Karpas-422 (cell line): ENCODE measurements at regions not wholly inside any gene's neighbourhood (a gene's known extent, or its start where the extent isn't known, plus 50 kb on each side); places are given as distances from the start of the nearest gene placed in this dataset.

Experiments
- DNase-seq: peaks from one replicate; pipeline ENCODE4 v3.0.0-alpha.2; 2015
- H2AFZ ChIP-seq: fragments of 200-600 bp; sonication (generic); 2 replicates; pipeline ENCODE4 v1.6.1; 2014; ENCODE audit warnings: antibody characterized with exemption, low read length, mixed read lengths
- H3K27ac ChIP-seq: fragments of 200-600 bp; sonication (generic); 2 replicates; pipeline ENCODE4 v1.5.1; 2014; ENCODE audit warnings: mild to moderate bottlenecking, low read length, moderate library complexity
- H3K27me3 ChIP-seq: fragments of 200-600 bp; sonication (generic); 2 replicates; pipeline ENCODE4 v1.6.1; 2014; ENCODE audit warnings: low read length, mixed read lengths
- H3K36me3 ChIP-seq: fragments of 200-600 bp; sonication (generic); 2 replicates; pipeline ENCODE4 v1.6.1; 2014; ENCODE audit warnings: low read length, mixed read lengths; ENCODE audit not compliant: insufficient read depth
- H3K4me1 ChIP-seq: fragments of 200-600 bp; sonication (generic); 2 replicates; pipeline ENCODE4 v1.6.1; 2014; ENCODE audit warnings: mild to moderate bottlenecking, low read length, mixed read lengths
- H3K4me2 ChIP-seq: fragments of 200-600 bp; sonication (generic); 2 replicates; pipeline ENCODE4 v1.6.1; 2014; ENCODE audit warnings: low read length, low read depth, mild to moderate bottlenecking; ENCODE audit not compliant: poor library complexity, severe bottlenecking
- H3K4me3 ChIP-seq: fragments of 200-600 bp; sonication (generic); 2 replicates; pipeline ENCODE4 v1.5.1; 2014; ENCODE audit warnings: mild to moderate bottlenecking, antibody characterized with exemption, low read length, mixed read lengths
- H3K79me2 ChIP-seq: fragments of 200-600 bp; sonication (generic); 2 replicates; pipeline ENCODE4 v1.6.1; 2014; ENCODE audit warnings: mild to moderate bottlenecking, low read length, mixed read lengths
- H3K9ac ChIP-seq: fragments of 200-600 bp; sonication (generic); 2 replicates; pipeline ENCODE4 v1.6.0; 2014; ENCODE audit warnings: low read length
- H3K9me2 ChIP-seq: fragments of 200-600 bp; sonication (generic), shearing (Covaris generic); replicated peaks from 2 replicates; pipeline ENCODE4 v1.6.0; 2014; ENCODE audit warnings: mild to moderate bottlenecking, low read length, moderate library complexity; ENCODE audit not compliant: insufficient read depth
- H3K9me3 ChIP-seq: fragments of 300-700, 200-600 bp; sonication (generic); 2 replicates; pipeline ENCODE4 v1.6.1; 2014; ENCODE audit warnings: low read length, mixed read lengths
- H4K20me1 ChIP-seq: fragments of 200-600 bp; sonication (generic); 2 replicates; pipeline ENCODE4 v1.6.1; 2014; ENCODE audit warnings: mild to moderate bottlenecking, antibody characterized with exemption, low read length, low read depth; ENCODE audit not compliant: insufficient read depth

DNA sequence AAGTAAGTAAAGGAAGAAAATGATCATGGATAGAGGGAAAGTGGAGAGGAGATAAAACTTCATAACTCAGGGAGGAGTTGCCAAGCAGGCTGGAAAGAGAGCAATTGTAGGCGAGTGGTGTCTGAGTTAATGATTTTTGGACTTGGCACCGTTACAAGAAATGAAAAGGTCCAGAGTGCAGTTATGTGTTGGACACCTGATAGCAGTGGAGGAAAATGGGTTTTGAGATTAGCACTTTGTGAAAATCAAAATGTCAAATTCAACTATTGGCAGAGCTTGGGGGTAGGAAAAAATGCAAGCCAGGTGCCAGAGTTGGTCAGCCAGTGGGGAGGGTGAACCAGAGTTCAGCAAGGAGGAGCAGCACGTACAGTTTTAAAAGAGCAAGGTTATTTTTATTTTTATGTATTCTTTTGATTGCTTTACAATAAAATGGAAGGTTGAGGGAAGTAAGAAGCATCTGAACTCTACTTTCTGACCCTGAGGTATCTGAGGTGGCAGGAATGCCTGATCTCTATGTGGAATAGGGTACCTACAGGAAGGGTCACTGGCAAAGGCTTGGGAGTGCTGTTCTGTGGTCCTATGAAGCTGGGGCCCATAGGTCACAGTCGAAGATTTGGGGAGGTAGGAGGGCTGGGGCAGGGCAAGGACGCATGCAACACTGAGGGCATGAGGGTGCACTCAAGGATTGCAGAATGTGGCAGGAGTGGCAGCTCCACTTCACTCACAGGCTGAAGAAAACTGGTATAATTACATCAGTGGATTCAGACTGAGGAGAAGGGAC is 127.5 kb downstream of the CD8B2 start:
- H3K27me3 ChIP-seq: no peaks in the 10 kb centered on the region
- H3K9me2 ChIP-seq: no peaks in the 10 kb centered on the region
- no peaks in the 10 kb centered on the region; the same call in 1 of the 2 replicates for H3K9me3 ChIP-seq
- no peak for DNase-seq
- no peak overlapping the region for H2AFZ ChIP-seq
- no peaks in the 10 kb centered on the region for H3K79me2 ChIP-seq
- no peaks in the 10 kb centered on the region for H3K36me3 ChIP-seq
- H3K4me3 ChIP-seq: no peak overlapping the region
- H3K27ac ChIP-seq: no peak overlapping the region
- H3K4me1 ChIP-seq: peaks cover 5% of the 10 kb centered on the region
- H4K20me1 ChIP-seq: no peaks in the 10 kb centered on the region
- H3K9ac ChIP-seq: no peak overlapping the region
- no peak overlapping the region for H3K4me2 ChIP-seq

DNA sequence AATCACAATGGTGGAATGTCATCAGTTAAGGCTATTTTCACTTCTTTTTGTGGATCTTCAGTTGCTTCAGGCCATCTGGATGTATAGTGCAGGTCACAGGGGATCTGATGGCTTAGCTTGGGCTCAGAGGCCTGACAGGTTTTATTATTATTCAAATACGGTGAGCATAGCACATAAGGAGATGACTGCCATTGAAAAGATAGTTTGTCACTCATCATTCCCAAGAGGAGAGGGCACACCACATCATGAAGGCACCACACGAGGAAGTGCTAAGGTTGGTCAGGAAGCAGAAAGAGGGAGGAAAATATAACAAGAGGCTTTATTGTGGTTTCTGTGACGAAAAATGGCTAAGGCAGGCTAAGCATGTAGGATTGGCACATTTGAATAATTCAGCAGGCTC is 131.4 kb downstream of the CD8B2 start:
- no peak overlapping the region for H3K4me3 ChIP-seq
- DNase-seq: no peak
- no peak overlapping the region for H3K9ac ChIP-seq
- H4K20me1 ChIP-seq: no peaks in the 10 kb centered on the region
- no peaks in the 10 kb centered on the region for H3K27me3 ChIP-seq
- H3K4me2 ChIP-seq: no peak overlapping the region
- H3K9me2 ChIP-seq: no peaks in the 10 kb centered on the region
- H3K9me3 ChIP-seq: no peaks in the 10 kb centered on the region
- no peak overlapping the region for H2AFZ ChIP-seq
- H3K27ac ChIP-seq: no peak overlapping the region
- H3K36me3 ChIP-seq: no peaks in the 10 kb centered on the region
- no peaks in the 10 kb centered on the region for H3K79me2 ChIP-seq
- H3K4me1 ChIP-seq: peaks cover 5% of the 10 kb centered on the region

DNA sequence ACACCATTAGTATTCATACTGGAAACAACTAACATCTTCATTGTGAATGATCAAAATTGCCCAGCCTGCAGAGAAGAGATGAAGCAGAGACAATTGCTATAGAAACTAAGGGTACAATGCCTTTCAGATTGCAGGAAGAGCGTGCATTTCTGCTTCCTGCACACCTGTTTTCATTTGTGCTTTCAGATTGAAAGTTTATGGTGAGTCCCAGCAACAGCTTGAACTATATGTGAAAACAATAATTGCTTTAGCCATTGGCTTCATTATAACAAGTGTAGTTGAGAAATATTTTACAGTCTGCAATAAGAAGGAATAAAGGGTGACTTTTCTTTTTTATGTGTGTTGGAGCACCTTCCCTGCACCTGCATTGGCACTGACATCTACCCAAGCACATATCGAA is 136.3 kb downstream of the CD8B2 start:
- Histone ChIP-seq H3K36me3 (no peaks in the 10 kb centered on the region), H4K20me1 (no peaks in the 10 kb centered on the region), H3K79me2 (no peaks in the 10 kb centered on the region), H3K9ac (no peak overlapping the region), H3K9me3 (peaks cover 7% of the 10 kb centered on the region; the same call in 1 of the 2 replicates), H2AFZ (no peak overlapping the region), H3K4me3 (no peak overlapping the region), H3K4me1 (peaks cover 5% of the 10 kb centered on the region), H3K4me2 (no peak overlapping the region), H3K9me2 (no peaks in the 10 kb centered on the region), H3K27me3 (peaks cover 2% of the 10 kb centered on the region; the same call in 1 of the 2 replicates), H3K27ac (no peak overlapping the region)
- DNase-seq: no peak

DNA sequence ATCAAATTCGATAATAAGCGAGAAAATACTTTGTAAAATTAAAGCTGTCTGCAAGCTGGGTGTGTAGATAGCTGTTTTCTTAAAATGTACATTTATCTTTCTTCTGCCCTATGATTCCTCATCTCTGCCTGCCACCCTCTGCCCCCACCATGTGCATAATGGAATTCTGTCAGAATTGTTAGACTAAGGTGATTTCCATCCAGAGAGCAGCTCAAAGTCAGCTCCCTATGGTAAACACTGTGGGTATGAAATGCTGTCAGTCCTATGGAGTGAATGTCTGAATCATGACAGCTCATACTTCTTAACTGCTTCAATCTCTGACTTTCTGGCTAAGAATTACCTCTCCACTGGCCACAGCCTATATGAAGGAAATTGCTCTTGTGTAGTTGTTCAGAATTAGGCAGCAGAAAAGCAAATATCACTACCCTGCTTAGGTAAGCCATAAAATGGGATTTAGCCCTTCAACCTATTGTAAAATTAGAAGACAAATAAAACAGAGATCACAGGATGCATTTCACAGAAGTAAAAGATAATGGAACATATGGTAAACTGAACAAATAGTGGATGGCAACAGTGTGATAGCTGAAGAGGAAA is 137.7 kb downstream of the CD8B2 start:
- Histone ChIP-seq H3K9me3 (peaks cover 7% of the 10 kb centered on the region; the same call in 1 of the 2 replicates), H4K20me1 (no peaks in the 10 kb centered on the region), H3K79me2 (no peaks in the 10 kb centered on the region), H3K4me1 (no peaks in the 10 kb centered on the region), H2AFZ (no peak overlapping the region), H3K9me2 (no peaks in the 10 kb centered on the region), H3K27ac (no peak overlapping the region), H3K4me3 (no peak overlapping the region), H3K4me2 (no peak overlapping the region), H3K36me3 (no peaks in the 10 kb centered on the region), H3K9ac (no peak overlapping the region), H3K27me3 (peaks cover 2% of the 10 kb centered on the region; the same call in 1 of the 2 replicates)
- no peak for DNase-seq

DNA sequence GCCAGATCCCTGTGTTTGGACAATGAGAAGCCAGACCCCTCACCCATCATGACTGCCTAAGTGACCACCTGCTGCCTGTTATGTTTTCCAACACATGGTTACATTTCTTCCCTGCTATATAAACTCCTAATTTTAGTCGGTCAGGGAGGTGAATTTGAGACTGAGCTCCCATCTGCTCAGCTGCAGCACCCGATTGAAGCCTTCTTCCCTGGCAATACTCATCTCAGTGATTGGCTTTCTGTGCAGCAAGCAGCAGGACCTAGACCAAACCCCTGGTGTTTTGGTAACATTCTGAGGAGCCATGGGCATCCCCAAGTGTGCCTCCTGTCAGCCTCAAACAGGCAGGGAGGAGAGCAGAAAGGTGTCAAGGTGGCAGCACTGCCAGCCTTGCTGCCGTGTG is 141.2 kb downstream of the CD8B2 start:
- Histone ChIP-seq H3K4me1 (no peaks in the 10 kb centered on the region), H3K9me3 (peaks cover 7% of the 10 kb centered on the region; the same call in 1 of the 2 replicates), H4K20me1 (no peaks in the 10 kb centered on the region), H3K36me3 (no peaks in the 10 kb centered on the region), H3K4me3 (no peak overlapping the region), H3K79me2 (no peaks in the 10 kb centered on the region), H3K4me2 (no peak overlapping the region), H2AFZ (no peak overlapping the region), H3K27ac (no peak overlapping the region), H3K9me2 (no peaks in the 10 kb centered on the region), H3K27me3 (peaks cover 2% of the 10 kb centered on the region; the same call in 1 of the 2 replicates), H3K9ac (no peak overlapping the region)
- DNase-seq: no peak

DNA sequence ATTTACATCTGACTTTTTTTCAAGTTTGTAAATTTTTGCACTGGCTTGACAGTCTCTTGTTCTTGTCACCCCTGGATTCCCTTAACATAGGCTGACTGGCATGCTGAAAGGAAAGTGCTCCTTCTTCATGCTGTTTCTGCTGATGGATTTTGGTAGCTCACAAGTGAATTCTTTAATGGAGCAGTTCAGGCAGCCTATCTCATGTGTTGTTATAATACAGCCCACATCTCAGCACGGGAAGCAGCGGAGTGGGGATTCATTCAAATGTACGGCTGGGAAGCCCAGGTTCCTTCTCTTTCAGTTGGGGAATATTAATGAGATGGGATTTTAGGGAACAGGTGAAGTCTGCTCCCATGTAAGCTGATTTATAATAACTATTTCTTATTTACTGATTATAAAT is 142.8 kb downstream of the CD8B2 start:
- peaks cover 7% of the 10 kb centered on the region; the same call in 1 of the 2 replicates for H3K9me3 ChIP-seq
- no peaks in the 10 kb centered on the region for H4K20me1 ChIP-seq
- no peak overlapping the region for H3K4me2 ChIP-seq
- H3K4me3 ChIP-seq: no peak overlapping the region
- H3K27ac ChIP-seq: no peak overlapping the region
- no peak overlapping the region for H3K9ac ChIP-seq
- no peaks in the 10 kb centered on the region for H3K79me2 ChIP-seq
- H3K9me2 ChIP-seq: no peaks in the 10 kb centered on the region
- H3K27me3 ChIP-seq: peaks cover 2% of the 10 kb centered on the region; the same call in 1 of the 2 replicates
- H3K36me3 ChIP-seq: no peaks in the 10 kb centered on the region
- DNase-seq: no peak
- no peaks in the 10 kb centered on the region for H3K4me1 ChIP-seq
- H2AFZ ChIP-seq: no peak overlapping the region

DNA sequence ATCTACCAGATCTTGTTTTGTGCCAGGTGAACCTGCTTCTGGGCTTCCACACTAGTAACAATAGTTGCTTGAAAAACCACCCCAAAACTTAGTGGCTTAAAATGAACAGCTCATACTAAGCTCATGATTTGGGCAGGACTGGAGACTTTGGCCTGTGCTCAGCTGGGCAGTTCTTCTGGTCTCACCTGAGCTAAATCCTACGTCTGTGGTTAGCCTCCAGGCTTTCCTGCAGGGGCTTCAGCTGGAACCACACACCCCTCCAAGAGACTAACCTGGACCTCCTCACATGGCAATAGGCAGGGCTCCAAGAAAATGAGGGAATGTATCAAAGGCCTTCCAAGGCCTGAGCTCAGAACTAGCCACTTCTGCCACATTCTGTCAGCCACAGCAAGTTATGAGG is 144.1 kb downstream of the CD8B2 start:
- no peak overlapping the region for H3K9ac ChIP-seq
- H3K9me3 ChIP-seq: peaks cover 7% of the 10 kb centered on the region; the same call in 1 of the 2 replicates
- H3K4me2 ChIP-seq: no peak overlapping the region
- no peaks in the 10 kb centered on the region for H3K36me3 ChIP-seq
- H3K79me2 ChIP-seq: no peaks in the 10 kb centered on the region
- H3K27me3 ChIP-seq: peaks cover 2% of the 10 kb centered on the region; the same call in 1 of the 2 replicates
- no peaks in the 10 kb centered on the region for H3K9me2 ChIP-seq
- H3K4me3 ChIP-seq: no peak overlapping the region
- no peak for DNase-seq
- no peak overlapping the region for H3K27ac ChIP-seq
- no peaks in the 10 kb centered on the region for H4K20me1 ChIP-seq
- no peak overlapping the region for H2AFZ ChIP-seq
- H3K4me1 ChIP-seq: no peaks in the 10 kb centered on the region

DNA sequence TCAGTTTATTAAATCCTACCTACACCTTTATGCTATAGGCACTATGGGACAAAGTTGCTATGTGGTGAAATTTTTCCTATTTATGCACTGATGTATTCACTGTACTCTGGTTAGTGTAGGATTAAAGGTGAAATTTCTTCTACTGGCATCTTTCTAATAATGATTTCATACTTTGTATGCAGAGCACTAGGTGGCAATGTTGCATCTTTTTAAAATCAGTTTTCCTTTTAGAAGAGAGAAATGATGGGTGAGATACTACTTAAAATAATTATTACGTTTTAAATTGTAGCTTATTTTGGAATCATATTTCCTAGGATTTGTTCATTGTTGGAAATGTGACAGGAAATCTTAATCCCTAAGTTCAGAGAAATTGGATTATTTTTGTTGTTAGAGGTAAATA is 150.9 kb downstream of the CD8B2 start:
- Histone ChIP-seq H3K4me3 (no peak overlapping the region), H3K9me2 (no peaks in the 10 kb centered on the region), H3K4me2 (no peak overlapping the region), H3K9me3 (no peaks in the 10 kb centered on the region), H3K4me1 (peaks cover 3% of the 10 kb centered on the region; the same call in 1 of the 2 replicates), H3K27me3 (no peaks in the 10 kb centered on the region), H3K9ac (no peak overlapping the region), H3K27ac (no peak overlapping the region), H3K36me3 (no peaks in the 10 kb centered on the region), H3K79me2 (no peaks in the 10 kb centered on the region), H2AFZ (no peak overlapping the region), H4K20me1 (no peaks in the 10 kb centered on the region)
- peak; percentile 77 for DNase-seq
